Thyroid gland (tissue), 4 donors: ENCODE measurements at regions not wholly inside any gene's neighbourhood (a gene's known extent, or its start where the extent isn't known, plus 50 kb on each side); places are given as distances from the start of the nearest gene placed in this dataset.

Experiments
- POLR2A ChIP-seq, 2 donors: fragments of 450-650 bp; IDR thresholded peaks; one replicate each; pipeline ENCODE4 v1.6.1; 2017; ENCODE audit warnings: antibody characterized with exemption in 2 of 2, mild to moderate bottlenecking in 2 of 2, moderate library complexity in 1 of 2
- TF ChIP-seq, protein P1 (sequence below), 6 experiments: fragments of 200-600 bp in 3 of 6; fragments of 450-650 bp in 3 of 6; sonication (generic) in 3 of 6; IDR thresholded peaks; one replicate each; pipeline ENCODE4 v1.5.1; 2016 to 2019; ENCODE audit warnings: antibody characterized with exemption in 6 of 6, mild to moderate bottlenecking in 2 of 6, inconsistent platforms in 1 of 6, moderate library complexity in 1 of 6

DNA sequence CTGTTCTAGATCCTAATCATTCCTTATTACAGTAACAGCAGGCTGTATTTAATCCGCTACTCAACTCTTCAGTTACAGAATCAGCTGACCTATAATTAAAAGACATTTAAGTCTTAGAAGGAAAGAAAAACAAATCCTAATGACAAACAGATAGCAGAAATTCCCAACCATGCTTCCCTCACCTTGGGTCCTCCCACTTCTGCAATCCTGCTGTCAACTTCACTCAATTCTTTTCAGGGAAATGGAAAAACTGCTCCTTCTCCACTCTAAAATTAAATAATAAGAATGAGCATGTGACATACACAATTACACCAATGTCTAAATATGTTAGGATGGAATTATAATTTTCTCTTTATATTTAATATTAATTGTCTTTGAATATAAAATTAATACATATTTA lies 182.6 kb upstream of the LYPLAL1 start:
- TF ChIP-seq POLR2A (IDR thresholded peaks at IDR 0.05): no peak
- TF ChIP-seq, protein P1, sequence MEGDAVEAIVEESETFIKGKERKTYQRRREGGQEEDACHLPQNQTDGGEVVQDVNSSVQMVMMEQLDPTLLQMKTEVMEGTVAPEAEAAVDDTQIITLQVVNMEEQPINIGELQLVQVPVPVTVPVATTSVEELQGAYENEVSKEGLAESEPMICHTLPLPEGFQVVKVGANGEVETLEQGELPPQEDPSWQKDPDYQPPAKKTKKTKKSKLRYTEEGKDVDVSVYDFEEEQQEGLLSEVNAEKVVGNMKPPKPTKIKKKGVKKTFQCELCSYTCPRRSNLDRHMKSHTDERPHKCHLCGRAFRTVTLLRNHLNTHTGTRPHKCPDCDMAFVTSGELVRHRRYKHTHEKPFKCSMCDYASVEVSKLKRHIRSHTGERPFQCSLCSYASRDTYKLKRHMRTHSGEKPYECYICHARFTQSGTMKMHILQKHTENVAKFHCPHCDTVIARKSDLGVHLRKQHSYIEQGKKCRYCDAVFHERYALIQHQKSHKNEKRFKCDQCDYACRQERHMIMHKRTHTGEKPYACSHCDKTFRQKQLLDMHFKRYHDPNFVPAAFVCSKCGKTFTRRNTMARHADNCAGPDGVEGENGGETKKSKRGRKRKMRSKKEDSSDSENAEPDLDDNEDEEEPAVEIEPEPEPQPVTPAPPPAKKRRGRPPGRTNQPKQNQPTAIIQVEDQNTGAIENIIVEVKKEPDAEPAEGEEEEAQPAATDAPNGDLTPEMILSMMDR (IDR thresholded peaks at IDR 0.05): no peak
